ENCODE measurements at regions not wholly inside any gene's neighbourhood (a gene's known extent, or its start where the extent isn't known, plus 50 kb on each side); places are given as distances from the start of the nearest gene placed in this dataset.

GRCh38 chr11:119839476-119840133 is 110.6 kb upstream of the NECTIN1 start:
- no CpG with 5 or more reads among the region's 13 CpGs for WGBS (ENCODE audit: extremely low coverage, insufficient read length, low lambda C conversion rate)
- Histone ChIP-seq H2BK15ac (ENCODE audit: low read depth, low read length) (no peak overlapping the region), H4K5ac (ENCODE audit: insufficient read length, low read depth, low read length) (no peak overlapping the region), H3K9me3 (ENCODE audit: control insufficient read depth, low read depth, low read length) (no peaks in the 10 kb centered on the region), H3K27ac (ENCODE audit: insufficient read length, low read depth, low read length) (no peak overlapping the region), H2BK120ac (ENCODE audit: low read depth, low read length, poor library complexity, severe bottlenecking) (no peak overlapping the region), H4K20me1 (ENCODE audit: control insufficient read depth, insufficient read depth, insufficient read length) (no peaks in the 10 kb centered on the region), H3T11ph (ENCODE audit: low read length) (no peak overlapping the region), H3K79me1 (ENCODE audit: insufficient read depth, low read depth, low read length, poor library complexity, severe bottlenecking) (no peaks in the 10 kb centered on the region), H3K23me2 (ENCODE audit: insufficient read length, low read depth, low read length, poor library complexity, severe bottlenecking) (no peaks in the 10 kb centered on the region), H2BK5ac (ENCODE audit: insufficient read length, low read length) (no peak overlapping the region), H3K4me1 (ENCODE audit: insufficient read depth, low read length) (no peaks in the 10 kb centered on the region), H3K23ac (ENCODE audit: insufficient read length, low read depth, low read length) (no peak overlapping the region), H3K79me2 (ENCODE audit: insufficient read depth, low read length) (no peaks in the 10 kb centered on the region), H4K91ac (ENCODE audit: insufficient read length, low read depth, low read length) (no peak overlapping the region), H3K14ac (ENCODE audit: insufficient read depth, low read length) (no peak overlapping the region), H2BK20ac (ENCODE audit: low read depth, low read length, poor library complexity, severe bottlenecking) (no peak overlapping the region), H4K8ac (replicated peaks; ENCODE audit: insufficient read length, low read depth, low read length) (no peak overlapping the region), H3K27me3 (ENCODE audit: insufficient read depth, low read length) (no peaks in the 10 kb centered on the region), H2AFZ (ENCODE audit: low read length) (no peak overlapping the region), H2AK5ac (ENCODE audit: insufficient read length, low read length) (no peak overlapping the region), H3K9ac (ENCODE audit: extremely low read depth, insufficient read length, low read length) (no peak overlapping the region), H3K4ac (ENCODE audit: low read depth, low read length) (no peak overlapping the region), H3K56ac (ENCODE audit: insufficient read length, low read depth, low read length) (no peak overlapping the region), H3K4me2 (ENCODE audit: insufficient read depth, insufficient read length, low read length) (no peak overlapping the region), H3K18ac (ENCODE audit: insufficient read length, low read depth, low read length) (no peak overlapping the region), H2BK12ac (ENCODE audit: insufficient read length, low read depth, low read length) (no peak overlapping the region)
- peaks cover 6 to 7% of the 10 kb centered on the region in 2 experiments for H3K4me1 Mint-ChIP-seq
- H3K36me3 Mint-ChIP-seq (ENCODE audit: insufficient read depth in 1 of 3, low read depth in 3 of 3): peaks cover 0 to 1% (median 0%) of the 10 kb centered on the region in 3 experiments; a peak in 2 of 7 replicates
- peaks cover 57% of the 10 kb centered on the region for H3K27me3 Mint-ChIP-seq (ENCODE audit: low read depth)
- no peak for TF ChIP-seq CTCF (conservative IDR thresholded peaks at IDR 0.05)
- H3K9me3 Mint-ChIP-seq: peaks cover 0 to 4% of the 10 kb centered on the region in 2 experiments; a peak in 2 of 5 replicates
- H3K4me3 Mint-ChIP-seq: peak overlapping the region in 1 of 2 experiments; percentile 16; a peak in 2 of 5 replicates
- H3K27ac Mint-ChIP-seq: 0 out of 7 replicates have a peak overlapping the region, but pooled peaks of 1 of the 3 experiments have one; percentile 58
- no peak for DNase-seq
